ENCODE measurements at regions not wholly inside any gene's neighbourhood (a gene's known extent, or its start where the extent isn't known, plus 50 kb on each side); places are given as distances from the start of the nearest gene placed in this dataset.

DNA sequence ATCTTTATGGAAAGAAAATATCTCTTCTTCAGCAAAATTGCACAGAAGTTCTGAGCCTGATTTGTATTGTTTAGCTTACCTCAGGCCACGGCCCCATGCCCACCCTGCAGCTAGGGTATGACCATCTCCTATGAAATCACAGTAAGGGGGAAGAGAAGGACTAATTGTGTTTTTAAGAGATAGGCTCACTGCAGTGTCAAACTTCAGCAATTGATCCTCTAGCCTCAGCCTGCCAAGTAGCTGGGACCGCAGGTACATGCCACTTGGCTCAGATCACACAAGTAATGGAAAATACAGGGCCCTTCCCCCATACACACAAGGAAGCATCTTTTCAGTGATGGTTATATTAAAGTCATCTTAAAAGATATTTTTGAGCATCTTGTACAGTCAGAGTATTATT lies 60.0 kb downstream of the DMAC1 start:
- TF ChIP-seq EZH2 (IDR thresholded peaks at IDR 0.05; ENCODE audit: borderline replicate concordance, low read length): no peak
- TF ChIP-seq, protein P1, sequence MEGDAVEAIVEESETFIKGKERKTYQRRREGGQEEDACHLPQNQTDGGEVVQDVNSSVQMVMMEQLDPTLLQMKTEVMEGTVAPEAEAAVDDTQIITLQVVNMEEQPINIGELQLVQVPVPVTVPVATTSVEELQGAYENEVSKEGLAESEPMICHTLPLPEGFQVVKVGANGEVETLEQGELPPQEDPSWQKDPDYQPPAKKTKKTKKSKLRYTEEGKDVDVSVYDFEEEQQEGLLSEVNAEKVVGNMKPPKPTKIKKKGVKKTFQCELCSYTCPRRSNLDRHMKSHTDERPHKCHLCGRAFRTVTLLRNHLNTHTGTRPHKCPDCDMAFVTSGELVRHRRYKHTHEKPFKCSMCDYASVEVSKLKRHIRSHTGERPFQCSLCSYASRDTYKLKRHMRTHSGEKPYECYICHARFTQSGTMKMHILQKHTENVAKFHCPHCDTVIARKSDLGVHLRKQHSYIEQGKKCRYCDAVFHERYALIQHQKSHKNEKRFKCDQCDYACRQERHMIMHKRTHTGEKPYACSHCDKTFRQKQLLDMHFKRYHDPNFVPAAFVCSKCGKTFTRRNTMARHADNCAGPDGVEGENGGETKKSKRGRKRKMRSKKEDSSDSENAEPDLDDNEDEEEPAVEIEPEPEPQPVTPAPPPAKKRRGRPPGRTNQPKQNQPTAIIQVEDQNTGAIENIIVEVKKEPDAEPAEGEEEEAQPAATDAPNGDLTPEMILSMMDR (IDR thresholded peaks at IDR 0.05; ENCODE audit: low read length): no peak
